ENCODE measurements at regions not wholly inside any gene's neighbourhood (a gene's known extent, or its start where the extent isn't known, plus 50 kb on each side); places are given as distances from the start of the nearest gene placed in this dataset.

- TF ChIP-seq CTCF (IDR thresholded peaks at IDR 0.05) (no peak), POLR2A (IDR thresholded peaks at IDR 0.05) (no peak)
Observed at GRCh38 chr18:78522507-78522906, 457.1 kb upstream of the SALL3 start.
